NCI-H1105 (cell line): ENCODE measurements at regions not wholly inside any gene's neighbourhood (a gene's known extent, or its start where the extent isn't known, plus 50 kb on each side); places are given as distances from the start of the nearest gene placed in this dataset.
"Not testable (repeated sequence)": the region's sequence is repeated elsewhere in the genome, so short reads cannot be mapped to it uniquely, and the experiment has no call there.

ENCODE experiments used
- DNase-seq: peaks from one replicate; lab custom pipeline; 2025; lab: John Stamatoyannopoulos, UW

DNA sequence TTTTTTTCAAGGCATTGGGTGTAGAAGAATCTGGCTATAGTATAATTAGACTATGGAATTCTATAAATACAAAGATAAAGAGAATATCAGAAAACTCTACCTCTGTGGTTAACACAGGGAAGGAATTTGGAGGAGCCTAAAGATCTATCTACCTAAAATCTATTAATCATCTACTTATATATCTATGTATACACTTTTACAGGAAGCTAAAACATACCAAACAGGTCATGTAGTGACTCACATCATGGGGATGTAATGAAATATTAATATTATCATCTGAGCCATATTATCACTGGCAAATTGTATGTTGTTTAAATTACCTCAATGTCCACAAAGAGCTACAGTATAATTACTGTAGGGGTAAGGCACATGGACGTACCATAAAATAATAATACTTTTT lies 1748.2 kb downstream of the EFNA5 start:
- DNase-seq = no peak

DNA sequence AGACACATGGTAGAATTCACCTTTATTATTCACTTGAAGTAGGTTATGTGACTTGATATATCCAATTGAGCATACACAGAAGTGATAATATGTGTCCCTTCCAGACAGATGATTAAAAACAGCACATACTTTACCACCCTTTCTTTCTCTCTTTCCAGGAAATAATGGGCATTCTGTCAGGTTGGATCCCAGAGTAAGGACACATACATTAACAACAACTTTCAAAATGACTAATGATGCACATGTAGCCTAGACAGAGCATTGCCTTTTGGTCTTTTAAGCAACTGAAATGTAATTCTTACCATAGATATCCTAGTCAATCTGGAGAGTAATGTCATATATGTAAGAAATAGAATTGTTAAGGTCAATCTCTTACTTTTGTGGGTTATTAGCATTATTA lies 1748.7 kb downstream of the EFNA5 start:
- DNase-seq = no peak

DNA sequence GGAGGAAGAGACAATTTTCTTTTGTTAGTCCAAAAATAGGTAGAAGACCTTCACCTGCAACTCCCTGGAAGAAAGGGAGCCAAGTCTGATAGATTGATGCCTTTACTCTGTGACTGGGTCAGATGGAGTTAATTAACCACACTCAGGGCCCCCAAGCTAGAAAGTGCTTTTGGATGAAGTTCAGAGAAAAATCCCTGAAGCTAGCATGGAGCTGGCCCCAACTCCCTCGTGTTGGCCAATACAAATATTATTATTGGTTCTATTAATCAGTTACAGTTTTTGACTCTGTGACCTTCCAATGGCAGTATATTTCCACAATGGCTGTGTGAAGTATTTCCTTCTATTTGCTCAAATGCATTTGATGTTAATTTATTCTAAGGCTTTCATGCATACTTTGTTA lies 1753.5 kb downstream of the EFNA5 start:
- no peak for DNase-seq

DNA sequence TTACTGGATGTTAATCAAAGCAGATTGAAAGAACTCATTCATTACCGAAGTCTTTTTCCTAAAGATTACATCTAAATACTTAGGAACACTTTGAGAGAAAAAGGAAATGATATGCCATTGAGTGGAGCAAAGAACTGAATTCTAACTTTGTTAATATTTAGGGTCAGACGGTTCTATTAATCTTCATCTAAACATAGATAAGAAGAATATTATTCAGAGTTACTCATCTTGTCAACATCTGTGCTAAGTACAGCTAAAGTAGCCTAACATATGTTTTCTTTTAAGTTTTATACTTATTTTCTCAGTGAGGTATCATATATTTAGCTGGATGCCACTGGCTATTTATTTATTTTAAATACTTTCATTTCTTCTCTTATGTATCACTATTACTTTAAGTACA lies 1763.7 kb downstream of the EFNA5 start:
- no peak for DNase-seq

DNA sequence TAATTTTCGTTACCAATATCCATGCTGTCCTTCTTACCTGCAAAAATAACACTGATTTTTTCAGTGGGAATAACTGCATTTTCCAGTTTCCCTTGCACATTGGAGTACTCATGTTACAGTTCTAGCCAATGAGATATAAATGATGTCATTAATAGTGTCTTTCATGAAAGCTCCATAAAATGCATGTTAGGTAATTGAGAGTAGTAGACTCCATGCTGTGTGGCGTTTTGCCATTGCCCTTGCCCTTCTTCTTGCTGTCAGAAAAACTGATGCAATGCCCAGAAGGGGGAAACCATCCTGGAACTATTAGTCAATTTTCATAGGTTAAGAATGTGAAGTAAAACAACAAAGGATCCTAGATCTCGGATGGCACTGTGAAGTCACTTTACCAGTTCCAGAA lies 1765.3 kb downstream of the EFNA5 start:
- DNase-seq = no peak

DNA sequence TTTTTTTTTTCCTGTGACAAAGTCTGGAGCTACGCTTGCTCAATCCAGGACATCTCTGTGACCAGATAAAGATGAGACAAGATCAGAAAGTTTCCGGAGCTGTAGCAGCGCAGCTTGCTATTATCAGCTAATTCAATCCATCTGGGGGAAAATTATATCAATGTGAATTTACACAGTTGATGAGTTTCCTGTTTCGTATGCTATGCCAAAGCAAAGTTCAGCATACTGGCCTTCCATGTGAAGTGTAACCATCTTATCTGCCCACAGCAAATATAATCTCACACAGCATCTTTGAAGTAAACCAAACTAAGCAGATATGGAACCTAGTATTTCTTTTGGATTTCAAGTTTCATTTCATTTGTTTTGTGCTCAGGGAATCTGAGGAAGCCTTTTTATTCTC lies 1767.7 kb downstream of the EFNA5 start:
- no peak for DNase-seq

DNA sequence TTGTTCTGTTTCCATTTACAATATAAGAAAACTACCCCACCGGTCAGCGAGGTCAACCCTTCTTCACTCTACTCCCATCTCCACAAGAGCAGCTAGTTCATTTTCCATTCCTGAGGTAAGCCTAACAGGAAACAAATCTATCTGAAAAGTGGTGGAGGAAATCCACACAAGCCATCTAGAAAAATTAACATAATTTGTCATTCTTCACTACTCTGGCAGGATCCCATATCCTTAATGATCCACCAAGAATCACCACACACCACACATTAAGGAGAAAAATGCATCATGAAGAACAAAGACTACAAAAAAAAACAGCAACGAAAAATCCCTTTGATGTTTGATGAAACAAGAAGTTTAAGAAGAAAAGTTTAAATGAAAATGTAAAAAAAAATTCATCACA lies 1771.0 kb downstream of the EFNA5 start:
- DNase-seq = no peak

DNA sequence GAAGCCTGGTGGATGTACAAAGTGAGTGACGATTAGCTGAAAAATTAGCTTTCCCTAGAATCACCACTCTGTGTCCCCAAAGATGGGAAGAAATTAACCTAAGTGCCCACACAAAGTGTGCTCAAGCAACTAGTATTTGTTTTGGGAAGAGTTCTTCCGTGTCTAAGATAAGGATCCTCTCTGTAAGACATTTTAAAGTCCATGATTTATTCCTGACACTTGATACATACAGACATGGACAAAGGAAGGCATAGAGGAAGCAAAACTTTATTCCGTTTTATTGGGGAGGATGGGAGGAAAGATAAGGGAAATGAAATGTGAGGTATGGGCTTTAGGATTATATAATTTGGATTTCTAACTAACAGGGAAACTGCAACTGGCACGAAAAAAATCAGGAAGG lies 1772.6 kb downstream of the EFNA5 start:
- DNase-seq = no peak

DNA sequence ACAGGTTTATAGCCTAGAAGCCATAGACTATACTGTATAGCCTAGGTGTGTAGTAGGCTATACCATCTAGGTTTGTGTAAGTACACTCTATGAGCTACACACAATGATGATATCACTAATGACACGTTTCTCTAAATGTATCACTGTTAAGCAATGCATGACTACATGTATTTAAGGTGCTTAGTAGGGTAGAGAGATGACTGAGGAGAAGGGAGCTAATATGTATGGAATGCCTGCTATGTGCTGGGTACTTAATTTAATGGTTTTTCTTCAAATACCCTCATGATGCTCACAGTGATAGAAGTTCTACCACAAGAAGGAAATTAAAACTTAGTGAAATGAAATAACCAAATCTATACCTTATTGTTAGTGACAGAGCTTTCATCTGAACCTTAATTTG lies 1785.5 kb downstream of the EFNA5 start:
- no peak for DNase-seq

DNA sequence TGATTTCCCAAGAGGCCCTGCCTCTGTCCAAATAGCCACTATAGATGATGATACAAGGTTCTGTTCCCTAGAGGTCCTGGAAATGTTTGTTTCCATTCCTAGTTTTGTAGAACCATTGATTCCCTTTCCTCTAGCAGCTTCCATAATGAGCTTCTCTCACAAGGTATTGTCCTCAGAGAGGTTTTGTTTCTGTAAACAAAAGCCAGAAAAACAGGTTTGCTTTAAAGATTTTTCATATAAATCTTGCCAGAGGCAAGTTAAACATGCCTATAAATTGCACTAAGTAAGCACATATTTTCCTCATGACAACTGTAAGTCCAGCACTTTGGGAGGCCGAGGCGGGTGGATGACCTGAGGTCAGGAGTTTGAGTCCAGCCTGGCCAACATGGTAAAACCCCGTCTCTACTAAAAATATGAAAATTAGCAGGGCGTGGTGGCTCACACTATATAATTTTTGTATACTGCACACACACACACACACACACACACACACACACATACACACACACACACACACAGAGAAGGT lies 1787.7 kb downstream of the EFNA5 start:
- no peak for DNase-seq

DNA sequence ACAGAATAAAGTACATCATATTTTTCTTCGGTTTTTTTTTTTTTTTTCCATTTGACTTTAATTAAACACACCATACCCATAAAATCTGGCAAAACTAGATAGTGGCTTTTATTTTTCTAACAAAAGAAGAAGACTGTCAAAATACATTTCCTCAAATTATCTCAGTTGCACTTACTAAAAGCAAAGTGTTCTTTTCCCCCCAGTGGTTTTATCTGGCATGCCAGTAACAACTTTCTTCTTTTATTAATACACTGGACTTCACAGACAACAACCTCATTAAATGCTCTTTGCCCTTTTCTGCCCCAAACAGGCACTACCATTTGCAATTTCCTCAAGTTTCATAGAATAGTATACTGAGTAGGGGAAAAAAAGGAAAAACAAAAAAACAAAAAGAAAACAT lies 1792.3 kb downstream of the EFNA5 start:
- DNase-seq = no peak

DNA sequence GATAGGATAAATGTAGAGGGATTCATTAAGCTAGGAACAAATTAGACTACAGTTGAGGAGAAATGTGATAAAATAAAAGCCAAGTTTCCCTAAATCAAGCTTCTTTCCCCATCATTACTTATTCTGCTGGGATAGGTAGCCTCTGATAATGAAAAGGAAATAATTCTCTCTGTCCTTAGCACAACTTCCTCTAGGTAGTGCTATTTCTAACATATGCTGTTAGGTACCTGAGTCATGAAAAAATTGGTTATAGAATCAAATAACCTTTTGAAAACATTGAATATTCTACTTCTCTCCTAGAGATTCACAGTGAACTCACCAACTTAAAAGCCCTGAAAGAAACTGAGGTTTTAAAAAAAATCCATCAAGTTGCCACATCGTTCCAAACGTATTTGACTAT lies 1793.1 kb downstream of the EFNA5 start:
- no peak for DNase-seq

DNA sequence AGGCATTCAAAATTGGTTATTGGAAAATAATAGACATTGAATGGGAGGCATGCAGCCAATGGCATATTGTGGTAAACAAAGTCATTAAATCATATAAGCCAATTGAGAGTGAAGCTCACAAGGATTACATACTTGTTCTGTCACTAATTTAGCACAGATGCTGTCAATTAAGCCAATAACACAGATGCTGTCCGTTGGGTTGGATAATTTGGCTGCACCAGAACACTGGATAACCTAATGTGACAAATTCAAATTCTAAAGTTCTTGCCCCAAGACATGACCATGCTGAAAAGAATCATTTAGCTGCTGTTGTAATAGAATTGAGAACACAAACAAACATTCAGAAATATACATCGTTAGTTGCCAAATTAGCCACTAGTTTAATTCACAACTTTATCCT lies 1796.4 kb downstream of the EFNA5 start:
- no peak for DNase-seq

DNA sequence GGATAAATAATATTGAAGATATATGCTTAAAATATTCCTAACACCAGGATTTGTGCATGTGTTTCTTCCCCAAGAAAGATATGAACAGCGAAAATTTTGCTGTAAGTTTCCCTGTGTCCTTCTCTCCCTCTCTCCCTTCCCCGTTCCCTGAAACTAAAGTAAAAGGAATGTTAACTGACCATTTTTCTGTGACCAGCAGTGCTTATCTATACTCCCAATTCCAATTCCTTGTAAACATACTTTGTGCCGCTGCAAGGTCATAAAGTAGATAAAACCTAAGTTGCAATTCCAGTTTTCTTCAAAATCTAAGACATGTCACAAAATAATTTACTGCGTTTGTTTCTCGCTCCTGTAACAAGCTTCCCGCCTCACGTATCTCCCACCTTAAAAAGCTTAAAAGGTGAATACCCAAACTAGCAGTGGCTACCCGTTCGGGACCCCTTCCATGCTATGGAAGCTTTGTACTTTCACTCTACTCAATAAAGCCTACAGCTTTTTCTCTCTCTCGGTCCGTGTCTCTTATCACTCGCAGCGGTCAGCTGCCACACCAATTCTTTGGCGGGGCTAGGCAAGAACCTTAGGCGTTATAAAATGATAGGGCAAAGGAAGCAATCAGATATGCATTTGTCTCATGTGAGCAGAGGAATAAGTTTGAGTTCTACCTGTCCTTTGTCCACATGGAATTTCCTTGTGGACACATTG lies 1798.0 kb downstream of the EFNA5 start:
- no peak for DNase-seq

DNA sequence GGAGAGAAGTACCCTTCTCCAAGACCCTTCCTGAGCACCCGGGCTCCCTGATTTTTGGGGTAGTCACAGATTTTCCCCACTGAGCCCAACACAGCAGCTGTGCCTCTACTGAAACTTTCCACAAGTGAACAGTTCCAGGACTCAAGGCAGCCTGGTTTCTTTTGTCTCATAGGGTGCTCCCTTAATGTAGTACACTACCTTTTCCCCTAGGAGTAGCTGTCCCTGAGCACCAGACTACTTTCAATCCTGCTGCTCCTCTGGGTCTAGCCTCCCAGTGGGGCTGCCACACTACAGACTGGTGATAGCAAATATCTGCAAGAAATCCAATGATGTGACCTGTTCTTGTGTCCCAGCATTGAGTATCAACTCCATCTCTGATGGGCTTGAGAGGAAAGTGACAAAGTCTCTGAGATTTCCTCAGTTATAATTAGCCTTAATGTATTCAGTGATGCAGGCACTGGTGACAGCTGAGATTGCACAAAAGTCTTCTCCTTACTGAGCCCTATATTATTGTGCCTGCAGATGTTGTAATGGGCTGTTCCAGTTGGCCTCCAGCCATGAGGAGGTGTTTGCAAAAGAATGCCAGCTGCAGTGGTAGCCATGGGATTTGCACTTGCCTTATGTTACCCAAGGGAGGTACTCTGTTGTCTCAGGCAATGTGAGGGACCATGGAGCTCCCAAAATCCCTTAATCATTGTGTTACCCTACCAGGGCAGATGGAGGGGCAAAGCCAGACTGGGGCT lies 1802.5 kb downstream of the EFNA5 start:
- no peak for DNase-seq

DNA sequence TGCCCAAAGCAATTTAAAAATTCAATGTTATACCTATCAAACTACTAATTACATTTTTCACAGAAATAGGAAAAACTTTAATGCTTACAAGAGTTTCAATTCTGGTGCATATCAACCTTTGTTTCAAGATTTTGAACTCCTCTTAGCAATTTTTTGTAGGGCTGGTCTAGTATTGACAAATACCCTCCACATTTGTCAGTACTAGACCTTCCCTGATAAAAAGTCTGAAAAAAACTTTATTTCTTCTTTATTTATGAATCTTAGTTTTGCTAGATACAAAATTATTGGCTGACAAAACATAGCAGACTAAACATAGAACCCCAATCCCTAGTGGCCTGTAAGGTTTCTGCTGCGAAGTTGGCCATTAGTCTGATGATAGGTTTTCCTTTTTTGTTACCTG lies 1804.9 kb downstream of the EFNA5 start:
- DNase-seq = no peak

DNA sequence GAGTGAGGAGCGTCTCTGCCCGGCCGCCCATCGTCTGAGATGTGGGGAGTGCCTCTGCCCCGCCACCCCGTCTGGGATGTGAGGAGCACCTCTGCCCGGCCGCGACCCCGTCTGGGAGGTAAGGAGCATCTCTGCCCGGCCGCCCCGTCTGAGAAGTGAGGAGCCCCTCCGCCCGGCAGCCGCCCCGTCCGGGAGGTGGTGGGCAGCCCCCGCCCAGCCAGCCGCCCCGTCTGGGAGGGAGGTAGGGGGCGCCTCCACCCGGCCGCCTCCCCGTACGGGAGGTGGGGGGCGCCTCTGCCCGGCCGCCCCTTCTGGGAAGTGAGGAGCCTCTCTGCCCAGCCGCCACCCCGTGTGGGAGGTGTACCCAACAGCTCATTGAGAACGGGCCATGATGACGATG lies 1811.4 kb downstream of the EFNA5 start:
- DNase-seq = not testable (repeated sequence)

DNA sequence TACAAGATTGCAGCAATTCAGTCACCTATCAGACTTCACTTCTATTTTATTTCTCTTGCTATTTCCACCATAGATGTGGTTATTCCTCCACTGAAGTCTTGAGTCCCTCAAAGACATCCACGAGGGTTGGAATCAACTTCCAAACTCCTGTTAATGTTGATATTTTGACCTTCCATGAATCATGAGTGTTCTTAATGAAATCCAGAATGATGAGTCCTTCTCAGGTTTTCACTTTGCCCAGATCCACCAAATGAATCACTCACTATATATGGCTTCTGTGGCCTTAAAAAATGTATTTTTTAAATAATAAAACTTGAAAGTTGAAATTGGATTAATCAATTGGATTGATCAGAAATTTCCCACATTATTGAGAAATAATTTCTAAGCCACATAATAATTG lies 1821.0 kb downstream of the EFNA5 start:
- no peak for DNase-seq

DNA sequence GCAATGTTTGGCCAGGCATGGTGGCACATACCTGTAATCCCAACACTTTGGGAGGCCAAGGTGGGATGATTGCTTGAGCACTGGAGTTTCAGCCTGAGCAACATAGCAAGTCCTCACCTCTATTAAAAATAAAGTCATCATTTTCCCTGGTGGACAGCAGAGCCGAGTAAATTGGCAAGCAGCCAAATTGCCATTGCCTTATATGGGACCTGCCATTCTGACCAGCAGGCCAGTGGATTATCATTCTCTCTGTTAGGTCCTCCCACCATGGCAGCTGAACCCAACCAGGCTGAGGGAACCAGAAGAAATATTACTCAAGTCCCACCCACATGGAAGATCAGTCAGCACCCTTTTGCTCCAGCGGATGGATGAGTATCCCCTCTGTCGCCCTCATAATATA lies 1829.9 kb downstream of the EFNA5 start:
- DNase-seq = no peak

DNA sequence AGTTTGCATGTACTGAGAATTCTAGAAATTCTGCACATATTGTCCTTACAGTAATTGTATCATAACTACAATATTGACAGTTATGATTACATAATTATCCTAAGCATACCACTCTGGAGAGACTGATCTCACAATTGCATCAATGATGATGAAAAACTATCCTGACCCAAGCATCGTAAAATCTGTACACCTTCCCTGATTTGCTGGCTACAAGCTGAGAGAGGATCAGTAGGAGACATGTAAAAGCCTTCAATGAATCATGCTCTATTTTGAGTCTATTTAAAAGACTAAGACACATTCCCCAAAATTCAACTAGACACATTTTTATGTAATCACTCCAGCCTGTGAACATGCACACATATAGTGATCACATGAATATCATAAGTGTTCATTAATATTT lies 1833.8 kb downstream of the EFNA5 start:
- no peak for DNase-seq

DNA sequence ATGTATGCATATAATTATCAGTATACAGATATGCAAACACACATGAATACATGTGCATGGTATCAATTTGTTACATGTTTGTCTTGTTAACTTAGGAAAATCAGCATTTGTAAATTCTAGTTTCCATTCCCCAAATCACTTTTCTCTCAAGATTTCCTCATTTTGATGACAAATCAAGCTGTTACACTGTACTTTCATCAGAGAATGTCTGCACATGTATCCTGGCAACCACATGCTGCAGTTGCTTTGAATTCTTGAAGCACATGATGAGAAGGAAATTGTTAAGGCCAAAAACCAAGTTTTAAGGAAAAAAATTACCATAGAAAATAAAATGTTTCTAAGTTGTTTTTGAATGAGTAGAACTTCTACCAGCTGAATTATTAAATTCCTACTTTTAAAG lies 1834.5 kb downstream of the EFNA5 start:
- DNase-seq = no peak

DNA sequence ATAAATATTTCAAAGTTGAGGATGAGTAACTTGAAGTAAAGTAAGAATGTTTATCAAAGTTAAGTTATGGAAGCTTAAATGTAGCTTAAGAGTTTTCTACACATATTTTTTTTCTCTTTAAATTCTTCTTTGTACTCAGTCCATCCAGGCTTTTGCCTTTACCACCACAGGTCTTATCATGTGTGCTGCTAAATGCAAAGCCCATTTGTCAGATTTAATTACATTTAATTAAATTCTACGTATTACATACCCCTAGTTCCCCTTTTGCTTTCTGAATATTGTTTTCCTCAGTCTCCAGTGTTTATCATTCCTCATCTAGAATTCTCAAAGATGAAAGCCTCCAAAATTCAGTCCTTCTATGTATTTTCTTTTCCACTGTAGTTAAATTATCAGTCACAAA lies 1841.9 kb downstream of the EFNA5 start:
- DNase-seq = no peak

DNA sequence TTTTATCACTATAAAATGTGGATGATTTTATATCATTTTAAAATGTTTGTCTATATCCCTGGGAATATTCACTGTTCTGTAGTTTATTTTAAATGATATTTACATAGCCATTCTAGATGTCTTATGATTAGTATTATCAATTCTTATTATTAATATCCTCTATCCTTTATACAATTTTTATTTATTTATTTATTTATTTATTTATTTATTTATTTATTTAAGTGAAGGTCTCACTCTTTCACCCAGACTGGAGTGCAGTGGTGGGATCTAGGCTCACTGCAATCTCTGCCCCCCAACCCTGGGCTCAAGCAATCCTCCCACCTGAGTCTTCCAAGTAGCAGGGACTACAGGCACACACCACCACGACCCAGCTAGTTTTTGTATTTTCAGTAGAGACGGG lies 1848.9 kb downstream of the EFNA5 start:
- no peak for DNase-seq

DNA sequence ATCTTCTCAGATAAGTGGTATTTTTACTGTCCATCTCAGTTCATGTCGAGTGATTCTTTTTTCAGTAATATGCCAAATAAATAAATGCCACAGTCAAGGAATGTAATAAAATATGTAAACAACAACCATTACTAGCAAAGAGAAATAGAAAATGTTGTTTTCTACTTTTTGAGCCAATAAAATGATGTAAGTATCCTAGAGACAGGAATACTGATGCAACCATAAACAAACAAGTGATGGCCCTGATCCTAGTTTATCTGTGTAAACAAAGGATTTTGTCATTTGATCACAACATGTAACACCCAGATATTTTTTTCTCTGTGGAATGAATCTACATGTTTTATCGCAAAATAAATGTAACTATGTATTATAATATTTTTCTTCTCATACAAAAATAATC lies 1852.8 kb downstream of the EFNA5 start:
- no peak for DNase-seq
